ENCODE measurements at regions not wholly inside any gene's neighbourhood (a gene's known extent, or its start where the extent isn't known, plus 50 kb on each side); places are given as distances from the start of the nearest gene placed in this dataset.

DNA sequence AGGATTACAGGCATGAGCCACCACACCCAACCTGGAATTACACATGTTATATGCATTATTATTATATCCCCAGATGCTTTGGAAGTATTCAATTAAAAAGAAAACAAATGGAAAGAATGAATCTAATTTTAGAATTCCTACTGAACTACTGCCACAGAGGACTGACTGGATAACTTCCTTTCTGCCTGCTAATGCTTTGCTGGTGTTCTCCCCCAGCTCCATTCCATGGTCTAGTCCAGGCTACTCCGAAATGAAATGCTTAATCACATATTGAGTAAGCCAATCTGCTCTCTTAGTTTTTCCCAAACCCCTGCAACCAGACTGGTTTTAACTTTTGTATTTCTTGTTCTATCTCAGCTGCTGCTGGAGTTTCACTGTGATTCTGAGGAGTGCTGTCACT is 519.1 kb downstream of the SOX11 start:
- TF ChIP-seq, protein P1, sequence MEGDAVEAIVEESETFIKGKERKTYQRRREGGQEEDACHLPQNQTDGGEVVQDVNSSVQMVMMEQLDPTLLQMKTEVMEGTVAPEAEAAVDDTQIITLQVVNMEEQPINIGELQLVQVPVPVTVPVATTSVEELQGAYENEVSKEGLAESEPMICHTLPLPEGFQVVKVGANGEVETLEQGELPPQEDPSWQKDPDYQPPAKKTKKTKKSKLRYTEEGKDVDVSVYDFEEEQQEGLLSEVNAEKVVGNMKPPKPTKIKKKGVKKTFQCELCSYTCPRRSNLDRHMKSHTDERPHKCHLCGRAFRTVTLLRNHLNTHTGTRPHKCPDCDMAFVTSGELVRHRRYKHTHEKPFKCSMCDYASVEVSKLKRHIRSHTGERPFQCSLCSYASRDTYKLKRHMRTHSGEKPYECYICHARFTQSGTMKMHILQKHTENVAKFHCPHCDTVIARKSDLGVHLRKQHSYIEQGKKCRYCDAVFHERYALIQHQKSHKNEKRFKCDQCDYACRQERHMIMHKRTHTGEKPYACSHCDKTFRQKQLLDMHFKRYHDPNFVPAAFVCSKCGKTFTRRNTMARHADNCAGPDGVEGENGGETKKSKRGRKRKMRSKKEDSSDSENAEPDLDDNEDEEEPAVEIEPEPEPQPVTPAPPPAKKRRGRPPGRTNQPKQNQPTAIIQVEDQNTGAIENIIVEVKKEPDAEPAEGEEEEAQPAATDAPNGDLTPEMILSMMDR (conservative IDR thresholded peaks at IDR 0.05; ENCODE audit: low read depth, low read length) = no peak
- TF ChIP-seq EZH2phosphoT487 (IDR thresholded peaks at IDR 0.05; ENCODE audit: borderline replicate concordance, low read length) = no peak
